Muscle layer of duodenum (tissue), 2 donors: ENCODE measurements at regions not wholly inside any gene's neighbourhood (a gene's known extent, or its start where the extent isn't known, plus 50 kb on each side); places are given as distances from the start of the nearest gene placed in this dataset.
"Not testable (repeated sequence)": the region's sequence is repeated elsewhere in the genome, so short reads cannot be mapped to it uniquely, and the experiment has no call there.

Experiments used
- H3K27ac ChIP-seq: one replicate; pipeline ENCODE4 v1.7.0; 2013; ENCODE audit warnings: mild to moderate bottlenecking, low read length
- H3K27me3 ChIP-seq: one replicate; pipeline ENCODE4 v1.7.0; 2013; ENCODE audit warnings: low read depth, mild to moderate bottlenecking, control low read depth, low read length
- H3K36me3 ChIP-seq, 2 donors: one replicate each; pipeline ENCODE4 v1.7.0; 2013; ENCODE audit warnings: low read length in 2 of 2, control low read depth in 1 of 2, mild to moderate bottlenecking in 1 of 2; ENCODE audit not compliant: insufficient read depth in 2 of 2, control insufficient read depth in 1 of 2
- H3K4me1 ChIP-seq, 2 donors: one replicate each; pipeline ENCODE4 v1.7.0; 2013; ENCODE audit warnings: low read length in 2 of 2, mild to moderate bottlenecking in 2 of 2, control low read depth in 1 of 2, moderate library complexity in 1 of 2; ENCODE audit not compliant: insufficient read depth in 2 of 2, control insufficient read depth in 1 of 2
- H3K4me3 ChIP-seq, 2 donors: one replicate each; pipeline ENCODE4 v1.7.0; 2013; ENCODE audit warnings: low read length in 2 of 2, low read depth in 1 of 2, mild to moderate bottlenecking in 1 of 2
- H3K9me3 ChIP-seq, 2 donors: one replicate each; pipeline ENCODE4 v1.7.0; 2013; ENCODE audit warnings: low read length in 2 of 2, control low read depth in 1 of 2, mild to moderate bottlenecking in 1 of 2; ENCODE audit not compliant: control insufficient read depth in 1 of 2
- donor health status: healthy.

DNA sequence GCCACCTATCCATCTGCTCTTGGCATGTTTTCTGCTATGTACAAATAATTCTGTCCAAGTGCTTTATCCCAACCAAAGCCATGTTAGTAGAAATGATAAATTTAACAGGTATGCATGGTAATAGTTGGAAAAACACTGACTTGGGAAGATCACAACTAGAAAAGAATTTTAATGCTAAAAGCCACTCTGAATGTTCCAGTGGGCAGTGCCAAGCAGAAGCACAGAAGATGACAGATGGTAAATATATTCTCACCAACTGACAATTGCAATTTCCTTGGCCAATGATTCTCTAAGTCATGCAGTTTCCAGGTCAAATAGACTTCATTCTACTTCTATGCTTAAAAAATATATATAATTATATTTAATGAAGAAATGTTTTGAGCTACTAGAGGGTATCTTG is 83.6 kb upstream of the SEMA3C start:
- no peaks in the 10 kb centered on the region for H3K36me3 ChIP-seq
- H3K9me3 ChIP-seq = no peaks in the 10 kb centered on the region
- no peak overlapping the region for H3K4me3 ChIP-seq
- no peak overlapping the region for H3K27ac ChIP-seq
- H3K4me1 ChIP-seq = peaks cover 0 to 3% of the 10 kb centered on the region in 2 donors
- H3K27me3 ChIP-seq = no peaks in the 10 kb centered on the region

- H3K4me3 ChIP-seq = no peak overlapping the region
- no peaks in the 10 kb centered on the region for H3K36me3 ChIP-seq
- no peak overlapping the region for H3K27ac ChIP-seq
- no peaks in the 10 kb centered on the region for H3K27me3 ChIP-seq
- H3K4me1 ChIP-seq = no peaks in the 10 kb centered on the region
- no peaks in the 10 kb centered on the region for H3K9me3 ChIP-seq
Measured at GRCh38 chr7:80999771-81000170, 80.9 kb upstream of the SEMA3C start.

GRCh38 chr7:80999100-80999499 is 80.2 kb upstream of the SEMA3C start:
- Histone ChIP-seq H3K9me3 (no peaks in the 10 kb centered on the region), H3K4me3 (no peak overlapping the region), H3K36me3 (no peaks in the 10 kb centered on the region), H3K4me1 (no peaks in the 10 kb centered on the region), H3K27me3 (no peaks in the 10 kb centered on the region), H3K27ac (no peak overlapping the region)

GRCh38 chr7:80997841-80998240 is 79.0 kb upstream of the SEMA3C start:
- no peaks in the 10 kb centered on the region for H3K27me3 ChIP-seq
- H3K9me3 ChIP-seq = no peaks in the 10 kb centered on the region
- H3K4me3 ChIP-seq = no peak overlapping the region
- H3K36me3 ChIP-seq = no peaks in the 10 kb centered on the region
- H3K27ac ChIP-seq = no peak overlapping the region
- H3K4me1 ChIP-seq = no peaks in the 10 kb centered on the region

- H3K9me3 ChIP-seq, H3K4me1 ChIP-seq, H3K4me3 ChIP-seq: not testable (repeated sequence)
Measured at GRCh38 chr7:80996236-80996635, 77.4 kb upstream of the SEMA3C start.

GRCh38 chr7:80991654-80992053 is 72.8 kb upstream of the SEMA3C start:
- no peaks in the 10 kb centered on the region for H3K4me1 ChIP-seq
- no peaks in the 10 kb centered on the region for H3K36me3 ChIP-seq
- no peaks in the 10 kb centered on the region for H3K9me3 ChIP-seq
- no peak overlapping the region for H3K27ac ChIP-seq
- H3K4me3 ChIP-seq = no peak overlapping the region
- no peaks in the 10 kb centered on the region for H3K27me3 ChIP-seq

More at GRCh38 chr7:80996236-80996635, 77.4 kb upstream of the SEMA3C start:
- H3K27ac ChIP-seq, H3K36me3 ChIP-seq, H3K27me3 ChIP-seq: not testable (repeated sequence)

DNA sequence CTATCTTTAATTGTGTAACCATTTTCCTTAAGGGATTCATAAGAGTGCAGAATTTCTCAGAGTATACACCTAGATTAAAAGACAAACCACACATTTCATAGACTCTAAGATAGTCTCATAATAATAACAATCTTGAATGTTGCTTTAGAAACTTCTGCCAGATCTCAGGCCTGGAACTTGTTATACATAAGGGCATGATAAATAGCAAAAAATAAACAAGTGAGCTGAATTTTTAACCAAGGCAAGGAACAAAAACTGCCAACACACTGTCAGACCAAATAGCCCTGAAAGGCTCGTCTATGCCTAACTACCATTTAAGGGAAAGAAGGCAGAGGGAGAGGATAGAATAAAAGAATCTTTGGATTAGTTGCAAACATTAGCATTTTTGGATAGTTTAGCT is 65.8 kb upstream of the SEMA3C start:
- H3K27ac ChIP-seq = no peak overlapping the region
- no peaks in the 10 kb centered on the region for H3K9me3 ChIP-seq
- no peaks in the 10 kb centered on the region for H3K27me3 ChIP-seq
- no peaks in the 10 kb centered on the region for H3K4me1 ChIP-seq
- H3K36me3 ChIP-seq = no peaks in the 10 kb centered on the region
- no peak overlapping the region for H3K4me3 ChIP-seq

DNA sequence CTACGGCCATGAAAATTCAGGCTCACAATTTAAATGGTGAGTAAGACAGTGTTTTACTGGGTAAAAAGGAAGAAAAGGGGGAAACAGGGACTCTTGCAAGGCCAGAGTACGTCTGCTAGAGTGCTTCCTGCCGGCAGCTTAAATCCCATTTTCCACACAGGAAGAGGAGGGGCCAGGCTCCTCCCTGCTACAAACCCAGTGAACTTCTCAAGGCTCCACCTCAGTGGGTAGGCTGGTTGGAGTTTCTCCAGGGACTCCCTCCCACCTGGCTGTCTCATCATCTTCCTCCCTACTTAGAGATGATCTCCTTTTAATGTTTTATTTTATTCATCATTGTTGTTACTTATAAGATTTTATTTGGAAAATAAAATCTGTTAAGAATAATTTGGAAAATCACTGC is 62.6 kb upstream of the SEMA3C start:
- Histone ChIP-seq H3K27ac (no peak overlapping the region), H3K4me1 (no peaks in the 10 kb centered on the region), H3K27me3 (no peaks in the 10 kb centered on the region), H3K9me3 (peaks cover 0 to 5% of the 10 kb centered on the region in 2 donors), H3K36me3 (no peaks in the 10 kb centered on the region), H3K4me3 (no peak overlapping the region)

DNA sequence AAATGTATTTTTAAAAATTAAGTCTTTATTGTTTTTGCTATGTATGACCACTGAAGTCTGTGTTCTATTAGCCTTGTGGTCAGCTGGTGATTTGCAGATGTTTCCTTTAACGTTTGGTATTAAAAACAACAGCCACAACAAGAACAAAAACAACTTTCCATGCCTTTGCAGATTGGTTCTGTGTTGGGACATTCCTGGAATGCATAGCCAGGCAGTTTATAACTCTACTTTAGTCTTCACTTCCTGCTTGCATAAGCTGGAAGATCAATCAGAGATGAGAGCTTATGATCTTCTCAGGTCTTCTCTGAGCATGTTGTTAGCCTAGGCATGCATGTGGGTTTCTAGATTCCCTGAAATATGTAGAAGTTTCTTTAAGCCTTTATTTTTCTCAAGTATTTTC is 58.9 kb upstream of the SEMA3C start:
- Histone ChIP-seq H3K4me1 (no peaks in the 10 kb centered on the region), H3K36me3 (no peaks in the 10 kb centered on the region), H3K27me3 (no peaks in the 10 kb centered on the region), H3K27ac (no peak overlapping the region), H3K9me3 (peaks cover 0 to 5% of the 10 kb centered on the region in 2 donors), H3K4me3 (no peak overlapping the region)

- H3K27ac ChIP-seq = no peak overlapping the region
- no peak overlapping the region for H3K4me3 ChIP-seq
- peaks cover 0 to 5% of the 10 kb centered on the region in 2 donors for H3K9me3 ChIP-seq
- no peaks in the 10 kb centered on the region for H3K36me3 ChIP-seq
- no peaks in the 10 kb centered on the region for H3K4me1 ChIP-seq
- H3K27me3 ChIP-seq = no peaks in the 10 kb centered on the region
Measured at GRCh38 chr7:80974396-80975358, 55.8 kb upstream of the SEMA3C start.

GRCh38 chr7:80971225-80971624 is 52.4 kb upstream of the SEMA3C start:
- no peaks in the 10 kb centered on the region for H3K9me3 ChIP-seq
- H3K27me3 ChIP-seq = no peaks in the 10 kb centered on the region
- no peaks in the 10 kb centered on the region for H3K4me1 ChIP-seq
- no peak overlapping the region for H3K4me3 ChIP-seq
- no peak overlapping the region for H3K27ac ChIP-seq
- no peaks in the 10 kb centered on the region for H3K36me3 ChIP-seq
